Heart right ventricle (tissue), 16 donors: ENCODE measurements at regions not wholly inside any gene's neighbourhood (a gene's known extent, or its start where the extent isn't known, plus 50 kb on each side); places are given as distances from the start of the nearest gene placed in this dataset.
A peak's percentile ranks its signal among the peaks of the same experiment; 100 is the strongest.

Experiments
- ATAC-seq, 8 donors: fragments of 200-7000 bp; cut with Tn5 transposase; one replicate each; pipeline ENCODE4 v1.9.1; 2020; ENCODE audit warnings: mild to moderate bottlenecking in 8 of 8, moderate library complexity in 8 of 8, moderate number of reproducible peaks in 1 of 8
- DNase-seq, 2 donors: peaks; one replicate each; pipeline ENCODE4 v3.0.0-alpha.2; 2020
- H3K27ac ChIP-seq, 10 donors: fragments of 200-600 bp; sonication (generic) in 2 of 10; one replicate each; pipeline versions ENCODE4 v1.5.0 to v1.8.0; 2020 to 2022; ENCODE audit warnings: mild to moderate bottlenecking in 3 of 10
- H3K27me3 ChIP-seq, 7 donors: fragments of 200-600 bp; one replicate each; pipeline ENCODE4 v1.8.0; 2021 to 2022; ENCODE audit warnings: mild to moderate bottlenecking in 2 of 7
- H3K36me3 ChIP-seq, 9 donors: fragments of 200-600 bp; sonication (generic) in 1 of 9; one replicate each; pipeline versions ENCODE4 v1.5.0 to v1.8.0; 2020 to 2022; ENCODE audit warnings: mild to moderate bottlenecking in 2 of 9
- H3K4me1 ChIP-seq, 9 donors: fragments of 200-600 bp; sonication (generic) in 1 of 9; one replicate each; pipeline versions ENCODE4 v1.5.0 to v1.8.0; 2020 to 2022; ENCODE audit warnings: mild to moderate bottlenecking in 4 of 9
- H3K4me3 ChIP-seq, 10 donors: fragments of 200-600 bp; sonication (generic) in 2 of 10; one replicate each; pipeline versions ENCODE4 v1.5.0 to v1.8.0; 2020 to 2022; ENCODE audit warnings: mild to moderate bottlenecking in 7 of 10, moderate library complexity in 2 of 10
- H3K9me3 ChIP-seq, 11 donors: fragments of 200-600 bp in 10 of 11; sonication (generic) in 2 of 11; one replicate each; pipeline versions ENCODE4 v1.5.0 to v1.8.0; 2013 to 2022; ENCODE audit warnings: mild to moderate bottlenecking in 2 of 11, control low read depth in 1 of 11, moderate library complexity in 1 of 11
- WGBS, 2 donors: extraction: QIAGEN DNeasy Blood & Tissue Kit; methylation state at CpG; one replicate each; pipeline ENCODE4 v1.1.7; 2013; ENCODE audit warnings: inconsistent platforms in 1 of 2; 5-methylcytosine and 5-hydroxymethylcytosine counted together
- intact Hi-C, 10 donors: fragments of 100-400 bp; cut with DNase I; formaldehyde crosslinking; loops; one replicate each; pipeline versions ENCODE4 v1.11.1 to v1.14.2; 2022
- TF ChIP-seq, protein P1 (sequence below), 9 donors: fragments of 200-600 bp; sonication (generic) in 2 of 9; IDR thresholded peaks; one replicate each; pipeline versions ENCODE4 v1.5.0 to v1.8.0; 2021 to 2022; ENCODE audit warnings: antibody characterized with exemption in 9 of 9, mild to moderate bottlenecking in 5 of 9, moderate library complexity in 1 of 9
- donor health status: Arrhythmogenic right ventricular cardiomyopathy.
- donor health status: ischemic (EF 13 %, LVEDD 7.1; RV severe dilation, severe dysfunction).
- donor health status: healthy with polysubstance abuse.
- donor health status: DM: no; HTN: yes; CAD: no.
- donor health status: DM: no; HTN: no; CAD: no.
- donor health status: ischemic (EF 25% LVEDD 6.9; RV normal size, moderate dysfunction).
- donor health status: ischemic (EF 25% LVEDD 5.7; RV mildly dilated, moderate dysfunction).
- donor health status: healthy.
- donor health status: DM: yes; HTN: yes; CAD: no.
- donor health status: Ischemic cardiomyopathy.
- donor health status: ischemic (EF 35%, LVEDD 5.7; RV mildly dilated, moderate dysfunction).
- donor health status: nonischemic (EF 11% LVEDD 7.7; RV severe dilation, severe dysfunction).
- donor health status: DM: yes; HTN: yes; CAD: no.
- donor health status: PGD.
- donor health status: ischemic (EF 29% LVEDD 5.4; RV normal size, mild dysfunction).
- donor health status: nonischemic (EF 23%, LVEDD 6.1; RV moderate dilation, normal function).

DNA sequence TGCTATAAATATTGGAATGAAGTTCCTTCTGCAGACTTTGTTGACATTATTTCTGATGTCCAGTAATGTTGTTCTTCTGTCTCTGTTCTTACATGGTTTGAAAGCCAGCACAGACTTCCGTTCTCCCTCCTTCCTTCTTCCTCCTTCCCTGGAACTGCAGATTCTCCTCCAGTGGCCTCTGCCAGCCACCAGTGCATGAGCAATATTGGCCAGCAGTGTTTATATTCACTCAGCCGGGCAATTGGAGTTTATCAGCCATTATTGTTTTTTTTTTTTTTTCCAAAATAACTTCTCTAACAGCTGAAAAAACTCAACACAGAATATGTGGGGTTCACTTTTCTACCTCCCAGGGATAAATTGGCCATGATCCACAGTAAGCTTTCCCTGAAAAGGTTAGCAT, 86.8 kb downstream of the ADCYAP1 start:
- Histone ChIP-seq H3K36me3 (no peaks in the 10 kb centered on the region), H3K27me3 (no peaks in the 10 kb centered on the region), H3K9me3 (peaks cover 0 to 12% (median 0%) of the 10 kb centered on the region in 11 donors), H3K4me3 (no peak overlapping the region), H3K27ac (no peak overlapping the region), H3K4me1 (peaks cover 0 to 21% (median 4%) of the 10 kb centered on the region in 9 donors)
- intact Hi-C loops, result no loop called here
- 50 to 54% methylated on average over 2 of the region's 2 CpGs for WGBS, 2 donors
- ATAC-seq (no peak), DNase-seq (no peak)
- TF ChIP-seq, protein P1, sequence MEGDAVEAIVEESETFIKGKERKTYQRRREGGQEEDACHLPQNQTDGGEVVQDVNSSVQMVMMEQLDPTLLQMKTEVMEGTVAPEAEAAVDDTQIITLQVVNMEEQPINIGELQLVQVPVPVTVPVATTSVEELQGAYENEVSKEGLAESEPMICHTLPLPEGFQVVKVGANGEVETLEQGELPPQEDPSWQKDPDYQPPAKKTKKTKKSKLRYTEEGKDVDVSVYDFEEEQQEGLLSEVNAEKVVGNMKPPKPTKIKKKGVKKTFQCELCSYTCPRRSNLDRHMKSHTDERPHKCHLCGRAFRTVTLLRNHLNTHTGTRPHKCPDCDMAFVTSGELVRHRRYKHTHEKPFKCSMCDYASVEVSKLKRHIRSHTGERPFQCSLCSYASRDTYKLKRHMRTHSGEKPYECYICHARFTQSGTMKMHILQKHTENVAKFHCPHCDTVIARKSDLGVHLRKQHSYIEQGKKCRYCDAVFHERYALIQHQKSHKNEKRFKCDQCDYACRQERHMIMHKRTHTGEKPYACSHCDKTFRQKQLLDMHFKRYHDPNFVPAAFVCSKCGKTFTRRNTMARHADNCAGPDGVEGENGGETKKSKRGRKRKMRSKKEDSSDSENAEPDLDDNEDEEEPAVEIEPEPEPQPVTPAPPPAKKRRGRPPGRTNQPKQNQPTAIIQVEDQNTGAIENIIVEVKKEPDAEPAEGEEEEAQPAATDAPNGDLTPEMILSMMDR (IDR thresholded peaks at IDR 0.05), result no peak

DNA sequence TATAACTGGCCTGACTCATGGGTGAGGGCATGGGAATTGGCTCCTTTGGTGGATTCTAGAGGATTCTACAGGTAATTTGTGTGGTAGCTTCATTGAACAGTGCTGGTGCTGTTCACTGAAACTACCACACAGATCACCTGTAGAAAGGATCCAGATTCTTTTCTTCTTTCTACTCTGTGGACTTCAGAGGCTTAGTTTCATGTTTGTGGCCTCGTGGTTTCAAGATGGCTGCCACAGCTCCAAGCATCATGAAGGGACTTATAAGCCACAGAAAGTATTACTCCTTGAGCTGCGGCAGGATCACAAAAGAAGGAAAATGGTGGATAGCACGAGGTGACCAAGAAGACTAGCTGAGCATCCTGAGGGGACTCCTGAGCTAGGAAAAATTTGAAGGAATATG, 88.9 kb downstream of the ADCYAP1 start:
- H3K36me3 ChIP-seq, result no peaks in the 10 kb centered on the region
- no peaks in the 10 kb centered on the region for H3K27me3 ChIP-seq
- H3K9me3 ChIP-seq, result peaks cover 0 to 12% (median 0%) of the 10 kb centered on the region in 11 donors
- TF ChIP-seq, protein P1 (IDR thresholded peaks at IDR 0.05), result no peak
- WGBS, 2 donors, result 75 to 82% methylated on average over 3 of the region's 3 CpGs
- H3K4me1 ChIP-seq, result peaks cover 0 to 10% (median 3%) of the 10 kb centered on the region in 9 donors
- intact Hi-C loops, result no loop called here
- no peak for DNase-seq
- H3K27ac ChIP-seq, result no peak overlapping the region
- no peak for ATAC-seq
- H3K4me3 ChIP-seq, result no peak overlapping the region

DNA sequence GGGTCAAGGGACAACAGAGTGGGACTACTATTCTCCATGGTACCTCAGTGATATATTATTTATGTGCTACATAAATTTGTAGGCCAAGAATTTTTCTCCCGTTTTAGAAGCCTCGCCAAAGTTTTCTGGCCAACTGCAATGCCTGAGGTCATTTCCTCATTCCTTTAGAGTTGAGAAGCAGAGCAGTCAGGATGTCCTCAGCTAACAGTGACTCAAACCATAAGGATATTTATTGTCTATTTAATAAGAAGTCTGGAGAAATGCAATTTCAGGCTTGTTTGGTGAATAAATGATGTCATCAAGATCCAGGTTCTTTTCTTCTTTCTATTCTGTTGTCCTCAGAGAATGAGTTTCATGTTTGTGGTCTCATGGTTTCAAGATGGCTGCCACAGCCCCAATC, 91.0 kb downstream of the ADCYAP1 start:
- H3K4me1 ChIP-seq, result peaks cover 0 to 4% (median 0%) of the 10 kb centered on the region in 9 donors
- intact Hi-C loops, result no loop called here
- DNase-seq (no peak), ATAC-seq (no peak)
- peak overlapping the region in 2 of 10 donors; percentile 36 to 63 for H3K27ac ChIP-seq
- H3K9me3 ChIP-seq, result peaks cover 0 to 12% (median 0%) of the 10 kb centered on the region in 11 donors
- WGBS, 2 donors, result 41 to 47% methylated on average over 2 of the region's 2 CpGs
- TF ChIP-seq, protein P1 (IDR thresholded peaks at IDR 0.05), result no peak
- no peaks in the 10 kb centered on the region for H3K27me3 ChIP-seq
- no peak overlapping the region for H3K4me3 ChIP-seq
- no peaks in the 10 kb centered on the region for H3K36me3 ChIP-seq

DNA sequence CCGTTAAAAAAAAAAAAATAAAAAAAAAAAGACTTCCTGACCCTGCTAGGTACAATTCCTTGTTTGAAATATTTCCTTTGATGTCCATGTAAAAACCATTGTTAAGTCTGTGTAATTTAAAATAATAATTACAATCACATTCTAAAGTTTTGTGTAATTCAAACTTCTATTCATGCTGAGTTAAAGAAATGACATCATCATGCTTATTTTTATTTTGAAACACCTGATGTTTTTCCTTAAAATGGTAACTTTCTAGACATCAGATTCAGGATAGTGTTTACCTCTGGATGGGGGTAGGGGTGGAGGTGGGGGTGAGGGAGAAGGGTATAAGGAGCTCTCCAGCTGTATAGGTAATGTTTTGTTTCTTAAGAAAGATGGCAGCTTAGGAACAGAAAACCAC, 92.8 kb downstream of the ADCYAP1 start:
- intact Hi-C loops, result no loop called here
- no peak for ATAC-seq
- Histone ChIP-seq H3K36me3 (no peaks in the 10 kb centered on the region), H3K9me3 (peaks cover 0 to 9% (median 0%) of the 10 kb centered on the region in 11 donors), H3K4me1 (peaks cover 0 to 3% (median 0%) of the 10 kb centered on the region in 9 donors), H3K27ac (no peak overlapping the region), H3K27me3 (no peaks in the 10 kb centered on the region), H3K4me3 (no peak overlapping the region)
- TF ChIP-seq, protein P1 (IDR thresholded peaks at IDR 0.05), result no peak
- DNase-seq, result no peak
- WGBS, 2 donors, result 79 to 100% methylated on average over 1 of the region's 1 CpG
